Type B pancreatic cell (in vitro differentiated cells): ENCODE measurements at regions not wholly inside any gene's neighbourhood (a gene's known extent, or its start where the extent isn't known, plus 50 kb on each side); places are given as distances from the start of the nearest gene placed in this dataset.

Source experiments
- DNase-seq: peaks from one replicate; pipeline ENCODE4 v3.0.0; 2021; ENCODE audit warnings: mixed read lengths; ENCODE audit not compliant: unreplicated experiment; ENCODE audit errors: extremely low spot score
- H3K27ac Mint-ChIP-seq: 2 replicates; pipeline ENCODE4 v1.8.0; 2021; ENCODE audit warnings: mild to moderate bottlenecking, mixed read lengths
- H3K27me3 Mint-ChIP-seq: 2 replicates; pipeline ENCODE4 v1.8.0; 2021; ENCODE audit warnings: mixed read lengths
- H3K36me3 Mint-ChIP-seq: 2 replicates; pipeline ENCODE4 v1.8.0; 2021; ENCODE audit warnings: mixed read lengths
- H3K4me1 Mint-ChIP-seq: one replicate; pipeline ENCODE4 v1.8.0; 2021; ENCODE audit warnings: mixed read lengths; ENCODE audit not compliant: unreplicated experiment
- H3K4me3 Mint-ChIP-seq: 2 replicates; pipeline ENCODE4 v1.8.0; 2021; ENCODE audit warnings: mild to moderate bottlenecking, mixed read lengths
- H3K9me3 Mint-ChIP-seq: 2 replicates; pipeline ENCODE4 v1.8.0; 2021; ENCODE audit warnings: mixed read lengths
- CTCF ChIP-seq: fragments of 200-600 bp; sonication (generic); conservative IDR thresholded peaks from 2 replicates; pipeline ENCODE4 v1.5.0; 2021; ENCODE audit warnings: antibody characterized with exemption, mild to moderate bottlenecking

DNA sequence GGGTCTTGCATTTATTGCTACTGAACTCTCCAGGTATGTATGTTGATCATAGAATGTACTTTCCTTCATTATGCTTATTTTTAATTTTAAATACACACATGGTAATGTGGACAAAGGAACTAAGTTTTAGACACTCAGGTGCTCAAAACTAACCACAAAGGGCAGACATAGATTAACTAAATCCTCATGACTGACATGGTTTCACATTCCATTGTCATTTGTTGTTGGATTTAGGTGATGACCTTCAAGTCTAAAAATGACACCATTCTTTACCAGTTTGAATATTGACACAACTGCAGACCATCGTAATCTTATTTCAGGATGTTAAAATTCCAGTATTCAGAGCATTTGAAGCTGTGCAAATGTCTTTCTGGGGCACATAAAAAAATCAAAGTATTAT, 128.4 kb downstream of the BBS10 start:
- Mint-ChIP-seq H3K27ac (no peak overlapping the region), H3K9me3 (no peaks in the 10 kb centered on the region)

DNA sequence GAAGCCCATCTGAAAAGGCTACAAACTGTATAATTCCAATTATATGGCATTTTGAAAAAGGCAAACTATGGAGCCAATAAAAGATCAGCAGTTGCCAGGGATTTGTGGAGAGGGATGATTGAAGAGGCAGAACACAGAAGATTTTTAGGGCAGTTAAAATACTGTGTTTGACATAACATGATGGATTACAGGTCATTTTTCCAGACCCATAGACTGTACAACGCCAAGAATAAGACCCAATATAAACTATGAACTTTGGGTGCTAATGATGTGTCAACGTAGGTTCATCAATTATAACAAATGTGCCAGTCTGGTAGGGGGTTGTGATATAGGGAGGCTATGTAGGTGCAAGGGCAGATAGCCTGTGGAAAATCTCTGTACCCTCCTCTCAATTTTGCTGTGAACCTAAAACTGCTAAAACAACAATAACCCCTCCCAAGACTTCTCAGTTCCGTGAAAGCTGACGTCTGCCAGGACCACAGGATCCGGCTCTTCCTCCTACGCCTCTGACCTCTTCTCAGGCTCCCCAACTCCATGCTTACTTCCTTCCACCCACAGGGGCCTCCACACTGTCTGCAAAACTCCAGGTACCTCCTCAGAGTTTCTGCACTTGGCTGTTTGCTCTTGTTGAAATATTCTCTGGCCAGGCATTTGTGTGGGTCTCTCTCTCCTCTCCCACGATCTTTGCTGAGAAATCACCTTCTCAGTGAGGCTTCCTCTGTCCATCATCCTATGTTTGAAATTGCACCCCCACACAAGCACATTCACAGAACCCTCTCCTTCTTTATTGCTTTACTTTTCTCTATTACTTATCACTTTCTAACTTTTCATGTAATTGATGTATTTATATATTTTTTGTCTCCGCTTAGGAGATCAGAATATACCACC, 131.4 kb downstream of the BBS10 start:
- DNase-seq = no peak
- Mint-ChIP-seq H3K27me3 (no peaks in the 10 kb centered on the region), H3K4me3 (no peak overlapping the region), H3K27ac (no peak overlapping the region), H3K9me3 (no peaks in the 10 kb centered on the region), H3K4me1 (peaks cover 7% of the 10 kb centered on the region), H3K36me3 (no peaks in the 10 kb centered on the region)
- TF ChIP-seq CTCF = no peak

More for the DNA sequence above, 128.4 kb downstream of the BBS10 start:
- TF ChIP-seq CTCF = no peak
- Mint-ChIP-seq H3K4me1 (peaks cover 7% of the 10 kb centered on the region), H3K27me3 (no peaks in the 10 kb centered on the region), H3K36me3 (no peaks in the 10 kb centered on the region), H3K4me3 (no peak overlapping the region)
- no peak for DNase-seq

- Mint-ChIP-seq H3K4me1 (no peaks in the 10 kb centered on the region), H3K36me3 (no peaks in the 10 kb centered on the region), H3K4me3 (no peak overlapping the region), H3K9me3 (no peaks in the 10 kb centered on the region), H3K27me3 (no peaks in the 10 kb centered on the region), H3K27ac (no peak overlapping the region)
- TF ChIP-seq CTCF = no peak
- DNase-seq = no peak
Measured at GRCh38 chr12:76208129-76208528, 123.6 kb upstream of the NAP1L1 start.

DNA sequence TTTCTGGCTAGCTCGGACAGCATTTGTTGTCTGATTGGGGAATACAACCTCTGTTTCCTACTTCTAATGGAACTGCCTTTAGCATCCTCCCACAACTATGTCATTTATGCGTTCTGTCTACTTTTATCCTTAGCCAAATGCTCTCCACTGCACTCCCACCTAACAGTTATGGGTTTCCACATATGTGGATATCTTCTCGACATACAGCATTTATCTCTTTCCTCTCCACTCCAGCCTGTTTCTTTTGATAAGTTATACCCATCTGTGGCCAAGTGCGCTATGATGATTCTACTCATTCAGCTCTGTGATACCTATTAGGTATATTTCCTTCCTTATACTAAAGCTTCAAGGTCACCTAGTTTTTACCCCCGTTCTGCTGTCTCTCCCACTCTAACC, 122.2 kb upstream of the NAP1L1 start:
- TF ChIP-seq CTCF = no peak
- Mint-ChIP-seq H3K27ac (no peak overlapping the region), H3K4me3 (no peak overlapping the region), H3K4me1 (no peaks in the 10 kb centered on the region), H3K9me3 (no peaks in the 10 kb centered on the region), H3K27me3 (no peaks in the 10 kb centered on the region), H3K36me3 (no peaks in the 10 kb centered on the region)
- DNase-seq = no peak

GRCh38 chr12:76206039-76206676, 121.7 kb upstream of the NAP1L1 start:
- H3K27ac Mint-ChIP-seq = no peak overlapping the region
- no peak for DNase-seq
- H3K4me3 Mint-ChIP-seq = no peak overlapping the region
- no peak for TF ChIP-seq CTCF
- no peaks in the 10 kb centered on the region for H3K4me1 Mint-ChIP-seq
- H3K9me3 Mint-ChIP-seq = no peaks in the 10 kb centered on the region
- no peaks in the 10 kb centered on the region for H3K27me3 Mint-ChIP-seq
- H3K36me3 Mint-ChIP-seq = no peaks in the 10 kb centered on the region
